DMS153 treated with DMSO at 0.1 percent for 48 hours (cell line): ENCODE measurements at regions not wholly inside any gene's neighbourhood (a gene's known extent, or its start where the extent isn't known, plus 50 kb on each side); places are given as distances from the start of the nearest gene placed in this dataset.

Experiments
- DNase-seq: peaks from one replicate; lab custom pipeline; 2025; ENCODE audit not compliant: unreplicated experiment; lab: John Stamatoyannopoulos, UW

GRCh38 chr3:8189051-8189450 lies 312.6 kb upstream of the LMCD1 start:
- no peak for DNase-seq

DNA sequence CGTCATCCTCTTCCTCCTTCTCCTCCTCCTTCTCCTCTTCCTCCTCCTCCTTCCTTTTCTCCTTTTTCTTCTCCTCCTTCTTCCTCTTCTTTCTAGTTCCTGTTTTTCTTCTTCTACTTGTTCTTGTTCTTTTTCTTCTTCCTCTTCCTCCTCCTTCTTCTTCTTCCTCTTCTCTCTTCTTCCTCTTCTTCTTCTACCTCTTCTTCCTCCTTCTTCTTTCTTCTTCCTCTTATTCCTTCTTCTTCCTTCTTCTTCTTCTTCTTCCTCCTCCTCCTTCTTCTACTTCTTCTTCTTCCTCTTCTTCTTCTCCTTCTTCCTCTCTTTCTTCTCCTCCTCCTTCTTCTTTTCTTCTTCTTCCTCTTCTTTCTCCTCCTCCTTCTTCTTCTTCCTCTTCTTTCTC lies 310.2 kb upstream of the LMCD1 start:
- no peak for DNase-seq

GRCh38 chr3:8197384-8197783 lies 304.2 kb upstream of the LMCD1 start:
- no peak for DNase-seq

- DNase-seq = no peak
Observed at GRCh38 chr3:8198605-8199004, 303.0 kb upstream of the LMCD1 start.

- peak; percentile 2 for DNase-seq
Observed at GRCh38 chr3:8200996-8201395, 300.6 kb upstream of the LMCD1 start.

- no peak for DNase-seq
Observed at GRCh38 chr3:8201886-8202285, 299.7 kb upstream of the LMCD1 start.

GRCh38 chr3:8204331-8204730 lies 297.3 kb upstream of the LMCD1 start:
- no peak for DNase-seq

DNA sequence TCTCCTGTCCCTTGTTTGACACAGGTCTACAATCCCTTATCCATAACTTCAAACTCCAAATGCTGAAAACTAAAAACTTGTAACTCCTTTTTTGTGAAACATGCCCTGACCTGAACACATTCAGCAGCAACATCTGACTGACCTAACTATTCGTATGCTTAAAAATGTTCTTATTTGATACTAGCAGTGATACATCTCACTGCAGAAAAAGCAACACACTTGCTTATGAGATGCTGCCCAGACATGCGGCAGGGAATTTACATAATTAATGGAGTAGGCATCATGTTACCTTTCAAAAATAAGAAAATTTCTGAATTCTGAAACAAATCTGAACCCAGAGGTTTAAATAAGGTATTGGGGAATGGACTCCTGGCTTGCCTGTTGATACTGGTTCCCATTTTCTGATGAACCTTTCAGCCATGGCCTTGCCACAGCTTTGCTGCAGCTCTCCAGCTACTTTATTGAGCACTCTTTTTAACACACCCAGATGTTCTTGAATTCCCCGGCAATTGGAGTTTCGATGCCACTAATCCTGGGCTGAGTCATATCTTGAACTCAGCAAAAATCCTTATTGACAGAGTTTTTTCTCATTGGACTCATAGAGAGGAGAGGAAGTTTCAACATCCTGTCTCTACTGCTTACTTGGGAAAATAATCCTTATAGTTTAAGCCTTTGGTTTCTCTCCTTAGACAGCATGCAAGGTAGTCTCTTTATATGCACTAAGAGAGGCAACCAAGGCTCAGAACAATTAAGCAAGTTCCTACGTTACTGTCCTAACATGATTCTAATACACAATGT lies 296.6 kb upstream of the LMCD1 start:
- no peak for DNase-seq

GRCh38 chr3:8205881-8206280 lies 295.7 kb upstream of the LMCD1 start:
- DNase-seq = no peak

DNA sequence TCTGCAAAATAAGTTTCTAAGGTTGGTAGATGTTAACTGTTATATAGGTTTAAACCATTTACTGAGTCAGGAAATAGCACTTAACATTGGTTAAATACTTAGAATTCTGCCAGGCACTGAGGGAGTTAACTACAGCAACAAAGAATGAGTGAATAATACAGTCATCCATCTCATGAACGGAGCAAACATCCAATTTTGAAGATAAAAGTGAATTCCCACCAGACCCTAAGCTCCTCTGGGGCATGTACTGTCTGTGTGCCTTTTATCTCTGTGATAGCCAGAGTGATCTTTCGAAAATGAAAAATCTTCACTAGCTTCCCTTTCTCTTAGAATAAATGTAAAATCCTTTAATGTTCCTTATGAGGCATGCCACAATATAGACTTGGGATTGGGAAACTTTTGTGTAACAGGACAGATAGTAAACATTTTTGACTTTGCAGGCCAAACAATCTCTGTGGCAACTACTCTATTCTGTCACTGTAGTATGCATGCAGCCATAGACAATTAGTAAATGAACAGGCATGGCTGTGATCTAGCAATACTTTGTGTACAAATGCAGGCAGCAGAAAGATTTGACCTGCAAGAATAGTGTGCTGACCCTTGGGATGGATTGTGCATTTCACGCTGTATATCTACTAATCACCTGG lies 294.5 kb upstream of the LMCD1 start:
- no peak for DNase-seq

GRCh38 chr3:8210882-8211341 lies 290.7 kb upstream of the LMCD1 start:
- DNase-seq = no peak

DNA sequence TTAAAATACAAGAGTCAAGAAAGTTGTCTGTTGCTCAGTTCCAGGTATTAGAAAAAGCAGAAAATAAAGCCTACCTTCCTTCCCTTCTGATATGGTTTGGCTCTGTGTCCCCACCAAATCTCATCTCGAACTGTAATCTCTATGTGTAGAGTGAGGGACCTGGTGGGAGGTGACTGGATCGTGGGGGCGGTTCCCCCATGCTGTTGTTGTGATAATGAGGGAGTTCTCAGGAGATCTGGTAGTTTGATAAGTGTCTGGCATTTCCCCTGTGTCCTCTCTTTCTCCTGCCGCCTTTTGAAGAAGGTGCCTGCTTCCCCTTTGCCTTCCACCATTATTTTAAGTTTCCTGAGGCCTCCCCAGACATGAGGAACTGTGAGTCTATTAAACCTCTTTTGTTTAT lies 288.8 kb upstream of the LMCD1 start:
- DNase-seq = no peak

DNA sequence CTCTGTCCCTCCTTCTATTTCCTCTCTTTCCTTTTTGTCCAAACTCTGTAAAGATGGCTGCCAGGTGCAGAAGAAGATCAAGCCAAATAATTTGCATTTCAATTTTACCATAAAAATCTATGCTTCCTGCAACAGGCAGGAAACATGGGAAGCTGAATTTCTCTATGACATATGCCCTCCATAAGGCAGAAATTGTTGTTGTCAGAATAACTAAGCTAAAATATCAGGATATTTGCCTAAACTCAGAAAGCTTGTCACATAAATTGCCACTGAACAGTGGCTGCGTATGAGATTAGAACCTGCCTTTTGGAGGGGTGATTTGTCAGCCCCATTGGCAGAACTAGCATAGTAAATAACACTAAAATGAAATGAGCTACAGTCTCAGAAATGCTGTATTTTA lies 288.3 kb upstream of the LMCD1 start:
- DNase-seq = no peak

DNA sequence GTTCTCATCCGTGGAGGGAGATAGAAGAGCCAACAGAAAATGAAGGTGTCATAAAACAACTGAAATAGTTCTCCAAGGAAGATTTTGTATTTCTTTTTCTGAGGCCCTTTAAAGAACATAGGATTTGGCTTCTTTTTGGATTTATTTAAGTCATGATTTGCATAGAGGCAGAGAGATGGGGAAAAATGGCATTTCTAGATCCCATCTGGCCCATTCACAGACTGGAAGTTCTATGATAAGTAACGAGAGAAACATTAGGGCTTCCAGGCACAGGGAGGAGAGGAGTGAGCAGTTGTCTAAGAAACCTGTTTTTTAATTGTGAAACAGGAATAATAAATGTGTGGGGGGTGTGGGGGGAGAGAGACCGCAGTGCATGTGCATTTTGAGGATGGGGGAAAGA lies 285.8 kb upstream of the LMCD1 start:
- DNase-seq = no peak

- no peak for DNase-seq
Observed at GRCh38 chr3:8218353-8218940, 283.2 kb upstream of the LMCD1 start.

DNA sequence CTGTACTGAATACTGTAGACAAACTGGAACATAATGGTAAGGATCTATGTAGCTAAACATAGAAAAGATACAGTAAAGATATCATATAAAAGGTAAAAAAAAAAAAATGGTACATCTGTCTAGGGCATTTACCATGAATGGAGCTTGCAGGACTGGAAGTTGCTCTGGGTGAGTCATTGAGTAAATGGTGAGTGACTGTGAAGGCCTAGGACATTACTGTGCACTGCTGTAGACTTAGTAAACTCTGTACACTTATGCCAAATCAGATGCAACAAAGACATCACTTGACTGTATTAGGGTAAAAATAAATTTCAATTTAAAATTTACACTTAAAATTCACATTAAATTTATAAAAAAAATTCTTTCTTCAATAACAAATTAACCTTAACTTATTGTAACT lies 281.3 kb upstream of the LMCD1 start:
- no peak for DNase-seq

DNA sequence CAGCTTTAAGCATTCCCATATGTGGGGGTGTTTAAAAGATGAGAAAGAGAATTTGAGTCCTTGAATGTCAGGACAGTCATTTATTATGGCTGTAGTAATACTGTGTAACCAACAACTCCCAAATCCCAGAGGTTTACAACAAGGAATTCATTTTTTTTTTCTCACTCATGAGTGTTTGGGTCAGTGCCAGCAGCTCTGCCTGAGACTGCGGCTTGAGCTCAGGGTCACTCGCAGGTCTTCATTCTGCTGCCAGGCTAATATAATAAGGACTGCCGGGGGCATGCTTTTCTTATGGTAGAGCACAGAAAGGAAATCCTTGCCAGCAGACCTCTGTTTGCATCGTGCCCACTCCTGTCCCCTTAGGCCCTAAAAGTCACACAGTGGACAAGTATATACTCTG lies 277.9 kb upstream of the LMCD1 start:
- DNase-seq = no peak

DNA sequence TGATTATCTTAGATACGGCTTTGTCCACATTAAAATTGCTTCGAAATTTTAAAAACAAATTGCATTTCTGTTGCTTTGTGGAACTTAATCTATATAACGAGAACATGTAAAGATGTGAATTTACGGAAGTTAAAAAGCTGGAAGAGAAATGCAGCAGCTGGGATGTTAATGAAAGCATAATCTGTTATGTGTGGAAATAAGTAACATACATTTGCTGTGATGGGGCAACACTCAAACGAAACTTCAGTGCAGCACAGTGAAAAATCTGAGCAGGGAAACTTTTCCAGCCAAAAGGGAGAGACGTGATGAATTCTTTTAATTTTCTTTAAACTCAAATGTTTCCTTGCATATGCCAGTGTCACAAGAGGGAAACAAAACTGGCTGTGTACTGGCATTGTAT lies 276.7 kb upstream of the LMCD1 start:
- DNase-seq = no peak

DNA sequence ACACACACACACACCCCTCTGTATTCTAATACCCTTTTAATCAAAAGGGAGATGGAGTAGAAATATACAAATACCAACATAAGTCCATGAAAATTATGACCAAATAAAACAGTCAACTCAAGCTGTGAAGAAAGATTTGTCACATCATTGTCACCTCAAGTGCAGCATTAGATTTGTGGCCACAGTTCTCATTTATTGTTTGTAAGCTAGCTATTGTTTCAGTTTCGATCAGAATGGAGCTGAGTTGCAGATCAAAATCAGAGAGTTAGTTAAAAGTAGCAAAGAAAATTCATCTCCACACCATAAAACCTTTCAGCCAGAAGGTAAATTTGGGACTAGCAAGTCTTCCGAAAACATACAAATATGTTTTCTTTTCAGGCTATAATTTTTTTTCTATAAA lies 267.7 kb upstream of the LMCD1 start:
- DNase-seq = no peak

- no peak for DNase-seq
Observed at GRCh38 chr3:8236264-8236663, 265.4 kb upstream of the LMCD1 start.

- DNase-seq = no peak
Observed at GRCh38 chr3:8237893-8238292, 263.7 kb upstream of the LMCD1 start.

DNA sequence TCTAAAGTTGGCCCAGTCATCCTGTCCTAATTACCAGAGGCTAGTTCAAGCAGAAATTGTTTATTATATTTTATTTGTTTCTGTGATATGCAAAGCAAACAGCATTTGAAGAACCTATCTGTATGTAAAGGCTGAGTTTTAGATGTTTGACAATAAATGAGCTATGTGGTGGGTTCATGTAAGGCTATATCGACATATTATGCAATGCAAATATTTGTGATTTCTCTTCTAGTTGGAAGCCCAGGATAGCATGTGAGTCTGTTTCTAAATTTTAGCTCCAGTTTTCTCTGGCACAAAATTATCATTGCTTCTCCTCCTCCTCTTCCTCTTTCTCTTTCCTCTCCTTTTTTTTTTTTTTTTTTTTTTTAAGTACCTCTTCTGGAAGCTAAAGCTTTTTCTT lies 263.2 kb upstream of the LMCD1 start:
- no peak for DNase-seq
